ENCODE measurements at regions not wholly inside any gene's neighbourhood (a gene's known extent, or its start where the extent isn't known, plus 50 kb on each side); places are given as distances from the start of the nearest gene placed in this dataset.

GRCh38 chr2:12841021-12841420 lies 124.3 kb downstream of the TRIB2 start:
- TF ChIP-seq CTCF (IDR thresholded peaks at IDR 0.05; ENCODE audit: low read length, missing control alignments): no peak
- H3K4me3 ChIP-seq (replicated peaks; ENCODE audit: low read depth, low read length): no peak overlapping the region
- no peak for DNase-seq (ENCODE audit: low read depth)

- TF ChIP-seq CTCF (IDR thresholded peaks at IDR 0.05; ENCODE audit: low read length, missing control alignments): no peak
- H3K4me3 ChIP-seq (replicated peaks; ENCODE audit: low read depth, low read length): no peak overlapping the region
- DNase-seq (ENCODE audit: low read depth): no peak
Measured at GRCh38 chr2:12842917-12843316, 126.2 kb downstream of the TRIB2 start.

GRCh38 chr2:12844511-12844910 lies 127.8 kb downstream of the TRIB2 start:
- no peak for TF ChIP-seq CTCF (IDR thresholded peaks at IDR 0.05; ENCODE audit: low read length, missing control alignments)

GRCh38 chr2:12847694-12848575 lies 131.2 kb downstream of the TRIB2 start:
- TF ChIP-seq CTCF (IDR thresholded peaks at IDR 0.05; ENCODE audit: low read length, missing control alignments): no peak
- no peak overlapping the region for H3K4me3 ChIP-seq (replicated peaks; ENCODE audit: low read depth, low read length)
- DNase-seq (ENCODE audit: low read depth): no peak

More at GRCh38 chr2:12844511-12844910, 127.8 kb downstream of the TRIB2 start:
- no peak for DNase-seq (ENCODE audit: low read depth)
- no peak overlapping the region for H3K4me3 ChIP-seq (replicated peaks; ENCODE audit: low read depth, low read length)

GRCh38 chr2:12852135-12852534 lies 135.4 kb downstream of the TRIB2 start:
- DNase-seq (ENCODE audit: low read depth): no peak
- TF ChIP-seq CTCF (IDR thresholded peaks at IDR 0.05; ENCODE audit: low read length, missing control alignments): no peak
- no peak overlapping the region for H3K4me3 ChIP-seq (replicated peaks; ENCODE audit: low read depth, low read length)

GRCh38 chr2:12854001-12854530 lies 137.3 kb downstream of the TRIB2 start:
- DNase-seq (ENCODE audit: low read depth): no peak
- no peak overlapping the region for H3K4me3 ChIP-seq (replicated peaks; ENCODE audit: low read depth, low read length)
- TF ChIP-seq CTCF (IDR thresholded peaks at IDR 0.05; ENCODE audit: low read length, missing control alignments): no peak
